Lower leg skin (tissue), 4 donors: ENCODE measurements at regions not wholly inside any gene's neighbourhood (a gene's known extent, or its start where the extent isn't known, plus 50 kb on each side); places are given as distances from the start of the nearest gene placed in this dataset.
A peak's percentile ranks its signal among the peaks of the same experiment; 100 is the strongest.

Experiments
- DNase-seq, 2 donors: peaks; one replicate each; pipeline ENCODE4 v3.0.0-alpha.2; 2019; ENCODE audit warnings: low spot score in 2 of 2
- H3K4me3 ChIP-seq: fragments of 200-600 bp; sonication (generic); 2 replicates; pipeline ENCODE4 v1.5.1; 2017; ENCODE audit warnings: mild to moderate bottlenecking, low read depth; ENCODE audit not compliant: poor library complexity, severe bottlenecking
- POLR2A ChIP-seq, 2 donors: fragments of 450-650 bp; IDR thresholded peaks; one replicate each; pipeline ENCODE4 v1.6.1; 2016 to 2017; ENCODE audit warnings: antibody characterized with exemption in 2 of 2, mild to moderate bottlenecking in 1 of 2, moderate library complexity in 1 of 2
- WGBS, 2 donors: methylation state at CpG; one replicate each; pipeline ENCODE4 v1.1.5; 2018; 5-methylcytosine and 5-hydroxymethylcytosine counted together
- intact Hi-C: fragments of 100-400 bp; cut with DNase I; formaldehyde crosslinking; loops from one replicate; pipeline ENCODE4 v1.15.0; 2023; ENCODE audit warnings: low total_unique reads
- TF ChIP-seq, protein P1 (sequence below), 3 donors: fragments of 450-650 bp; IDR thresholded peaks; one replicate each; pipeline ENCODE4 v1.5.1; 2016; ENCODE audit warnings: antibody characterized with exemption in 3 of 3, mild to moderate bottlenecking in 3 of 3, moderate library complexity in 2 of 3

DNA sequence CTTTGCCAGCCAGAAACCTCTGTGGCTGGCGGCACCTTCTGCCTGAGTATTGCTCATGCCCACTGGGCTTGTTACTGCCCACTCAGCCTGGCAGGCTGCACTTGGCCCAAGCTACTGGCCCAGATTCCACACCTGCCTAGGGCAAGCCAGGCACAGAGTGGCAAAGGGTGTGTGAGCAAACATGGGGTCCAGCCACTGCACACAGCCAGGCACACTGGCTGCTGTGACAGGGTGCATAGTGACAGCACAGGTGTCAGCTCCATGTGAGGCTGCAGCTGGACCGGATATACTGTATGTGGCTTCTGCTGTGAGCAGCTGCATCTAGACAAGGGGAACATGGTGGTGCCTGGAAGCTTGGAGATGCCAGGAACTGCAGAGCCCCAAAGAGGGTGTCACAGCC, 113.9 kb downstream of the COPS8 start:
- intact Hi-C loops: no loop called here

DNA sequence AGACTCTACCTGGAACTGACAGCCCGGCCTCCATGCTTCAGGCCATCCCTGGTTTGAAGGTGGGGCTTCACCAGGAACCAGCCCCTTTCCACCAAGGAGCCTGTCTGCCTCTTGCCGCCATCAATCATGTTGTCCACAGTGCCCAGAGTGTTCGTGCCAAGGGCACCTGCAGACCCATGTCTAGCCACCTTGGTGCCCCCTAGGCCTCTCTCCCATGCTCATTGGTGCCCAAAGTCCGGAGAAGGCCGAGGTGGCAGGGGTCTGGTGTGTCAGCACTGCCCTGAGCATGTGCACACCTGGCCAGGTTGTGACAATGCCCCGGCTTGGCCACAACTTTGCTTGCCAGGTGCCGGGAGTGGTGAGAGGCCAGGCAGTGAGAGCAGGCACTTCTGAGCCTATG, 114.8 kb downstream of the COPS8 start:
- TF ChIP-seq, protein P1, sequence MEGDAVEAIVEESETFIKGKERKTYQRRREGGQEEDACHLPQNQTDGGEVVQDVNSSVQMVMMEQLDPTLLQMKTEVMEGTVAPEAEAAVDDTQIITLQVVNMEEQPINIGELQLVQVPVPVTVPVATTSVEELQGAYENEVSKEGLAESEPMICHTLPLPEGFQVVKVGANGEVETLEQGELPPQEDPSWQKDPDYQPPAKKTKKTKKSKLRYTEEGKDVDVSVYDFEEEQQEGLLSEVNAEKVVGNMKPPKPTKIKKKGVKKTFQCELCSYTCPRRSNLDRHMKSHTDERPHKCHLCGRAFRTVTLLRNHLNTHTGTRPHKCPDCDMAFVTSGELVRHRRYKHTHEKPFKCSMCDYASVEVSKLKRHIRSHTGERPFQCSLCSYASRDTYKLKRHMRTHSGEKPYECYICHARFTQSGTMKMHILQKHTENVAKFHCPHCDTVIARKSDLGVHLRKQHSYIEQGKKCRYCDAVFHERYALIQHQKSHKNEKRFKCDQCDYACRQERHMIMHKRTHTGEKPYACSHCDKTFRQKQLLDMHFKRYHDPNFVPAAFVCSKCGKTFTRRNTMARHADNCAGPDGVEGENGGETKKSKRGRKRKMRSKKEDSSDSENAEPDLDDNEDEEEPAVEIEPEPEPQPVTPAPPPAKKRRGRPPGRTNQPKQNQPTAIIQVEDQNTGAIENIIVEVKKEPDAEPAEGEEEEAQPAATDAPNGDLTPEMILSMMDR (IDR thresholded peaks at IDR 0.05): no peak
- no peak for TF ChIP-seq POLR2A (IDR thresholded peaks at IDR 0.05)
- no peak overlapping the region for H3K4me3 ChIP-seq
- intact Hi-C loops: no loop called here
- DNase-seq: peak; percentile 10 to 81
- WGBS, 2 donors: 90 to 98% methylated on average over 6 to 7 of the region's 7 CpGs

More for the DNA sequence above, 113.9 kb downstream of the COPS8 start:
- no peak overlapping the region for H3K4me3 ChIP-seq
- peak; percentile 9 to 78 for DNase-seq
- WGBS, 2 donors: 53 to 68% methylated on average over 2 of the region's 2 CpGs
- TF ChIP-seq, protein P1 (IDR thresholded peaks at IDR 0.05): no peak
- no peak for TF ChIP-seq POLR2A (IDR thresholded peaks at IDR 0.05)

DNA sequence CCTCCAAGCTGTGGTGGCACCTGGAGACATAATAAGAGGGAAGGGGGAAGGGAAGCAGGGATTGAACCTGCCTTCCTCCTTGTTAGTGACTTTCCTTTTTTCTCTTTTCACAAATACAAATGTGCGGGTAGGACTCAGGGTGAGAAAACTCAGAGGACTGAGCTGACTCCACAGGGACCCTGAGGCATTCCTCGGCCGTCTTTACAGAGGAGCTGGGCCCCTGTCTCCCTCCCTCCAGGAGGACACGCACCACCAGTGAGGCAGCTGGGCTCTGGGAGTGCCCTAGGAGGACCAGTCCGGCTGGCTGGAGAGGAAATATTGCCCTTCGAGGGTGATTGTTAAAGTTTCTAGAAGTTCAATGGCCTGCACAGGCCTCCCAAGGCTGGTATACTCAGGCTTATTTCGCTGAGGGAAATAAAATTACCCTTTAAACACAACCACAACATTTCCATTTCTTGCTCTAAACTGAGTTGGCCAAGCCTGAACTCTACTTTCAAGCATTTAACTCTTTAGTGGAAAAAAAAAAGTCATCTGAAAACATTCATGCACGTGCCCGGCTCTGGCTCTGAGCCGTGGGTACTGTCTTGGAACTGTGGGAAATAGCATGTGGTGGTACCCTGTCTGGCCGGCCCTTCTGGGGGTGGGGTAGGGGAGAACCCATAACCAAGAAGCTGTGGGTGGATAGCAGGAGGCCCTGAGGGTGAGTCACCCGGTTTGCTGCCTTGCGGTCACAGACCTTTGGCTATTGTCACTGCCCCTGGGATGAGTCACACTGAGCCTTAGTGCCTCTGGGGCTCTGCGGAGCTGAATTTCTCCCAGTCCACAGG, 116.0 kb downstream of the COPS8 start:
- 59 to 62% methylated on average over 14 of the region's 14 CpGs for WGBS, 2 donors
- intact Hi-C loops: no loop called here
- DNase-seq: peak; percentile 59 to 88
- TF ChIP-seq, protein P1 (IDR thresholded peaks at IDR 0.05): no peak
- TF ChIP-seq POLR2A (IDR thresholded peaks at IDR 0.05): no peak
- no peak overlapping the region for H3K4me3 ChIP-seq

DNA sequence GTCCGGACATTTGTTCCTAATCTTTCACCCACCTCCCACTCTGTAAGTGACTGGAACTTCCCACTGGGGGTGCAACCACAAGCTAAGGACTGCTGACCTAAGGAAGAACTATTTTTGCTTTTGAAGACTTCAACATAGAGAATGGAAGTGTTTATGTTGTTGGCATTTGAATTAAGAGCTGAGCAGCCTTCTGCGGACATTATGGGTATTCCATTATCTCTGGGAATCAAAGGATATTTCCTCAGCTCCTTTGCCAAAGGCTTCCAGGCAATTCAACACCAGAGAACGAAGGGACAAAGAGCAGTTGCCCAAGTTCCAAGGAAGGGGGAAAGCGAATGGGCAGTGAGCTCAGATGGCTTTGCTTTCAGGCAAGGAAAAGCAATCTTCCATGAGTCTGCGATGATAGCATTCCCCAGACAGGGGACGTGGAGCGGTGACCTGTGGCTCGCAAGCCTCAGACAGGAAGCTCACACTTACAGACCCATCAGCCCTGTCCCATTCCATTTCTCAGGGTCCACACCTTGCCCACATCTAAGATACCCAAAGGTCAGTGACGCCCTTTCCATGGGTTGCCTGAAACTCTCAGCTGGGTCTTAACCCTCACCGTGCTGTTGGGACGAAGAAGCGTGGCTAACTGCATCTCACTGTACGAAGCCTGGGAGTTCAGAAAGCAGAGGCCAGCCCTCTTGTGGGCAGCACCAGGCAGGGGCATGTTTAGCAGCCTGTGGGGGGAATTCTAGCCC, 116.8 kb downstream of the COPS8 start:
- no peak overlapping the region for H3K4me3 ChIP-seq
- intact Hi-C loops: no loop called here
- no peak for DNase-seq
- TF ChIP-seq, protein P1 (IDR thresholded peaks at IDR 0.05): no peak
- no peak for TF ChIP-seq POLR2A (IDR thresholded peaks at IDR 0.05)
- 82 to 85% methylated on average over 13 of the region's 13 CpGs for WGBS, 2 donors

DNA sequence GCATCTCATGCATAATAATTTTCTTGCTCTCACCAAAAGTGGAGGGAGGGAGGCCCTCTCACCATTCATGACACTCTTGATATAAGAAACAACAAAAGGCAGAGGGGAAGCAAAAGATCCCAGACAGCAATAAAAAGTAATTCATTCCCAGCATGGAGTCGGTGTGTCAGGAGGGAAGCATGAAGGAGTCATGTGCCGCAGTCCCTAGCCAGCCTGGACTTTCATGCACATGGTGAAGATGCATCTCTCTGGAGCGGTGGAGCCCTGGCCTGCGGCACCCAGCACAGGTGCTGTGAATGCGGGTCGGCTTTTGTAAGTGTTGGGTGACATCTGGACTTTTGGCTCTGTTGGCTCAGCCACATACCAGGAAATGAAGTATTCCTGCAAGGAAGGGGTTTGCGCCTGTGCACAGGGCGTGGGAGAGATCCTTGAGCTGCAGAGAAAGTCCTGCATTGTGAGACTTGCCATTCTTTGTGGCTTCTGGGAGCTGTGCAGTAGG, 119.4 kb downstream of the COPS8 start:
- WGBS, 2 donors: 77 to 79% methylated on average over 8 of the region's 8 CpGs
- TF ChIP-seq POLR2A (IDR thresholded peaks at IDR 0.05): no peak
- TF ChIP-seq, protein P1 (IDR thresholded peaks at IDR 0.05): no peak
- no peak for DNase-seq
- intact Hi-C loops: no loop called here
- no peak overlapping the region for H3K4me3 ChIP-seq
